Cardiac muscle cell (in vitro differentiated cells and primary cell): ENCODE measurements at regions not wholly inside any gene's neighbourhood (a gene's known extent, or its start where the extent isn't known, plus 50 kb on each side); places are given as distances from the start of the nearest gene placed in this dataset.

Experiments
- DNase-seq, 2 donors: peaks; one replicate each; pipeline versions ENCODE4 v3.0.0 to v3.0.0-alpha.2; 2010 to 2017; ENCODE audit warnings: low read depth in 1 of 2, low spot score in 1 of 2
- H3K27ac ChIP-seq: fragments of 200-600 bp; sonication (generic); 2 replicates; pipeline ENCODE4 v1.5.1; 2016
- H3K27me3 ChIP-seq: fragments of 200-600 bp; sonication (generic); 2 replicates; pipeline ENCODE4 v1.6.0; 2016; ENCODE audit warnings: control low read depth
- H3K36me3 ChIP-seq: fragments of 200-600 bp; sonication (generic); 2 replicates; pipeline ENCODE4 v1.5.1; 2016; ENCODE audit warnings: control low read depth
- H3K4me1 ChIP-seq: fragments of 200-600 bp; sonication (generic); 2 replicates; pipeline ENCODE4 v1.8.1; 2017; ENCODE audit warnings: low read depth, mild to moderate bottlenecking, mixed run types
- H3K4me3 ChIP-seq: fragments of 200-600 bp; sonication (generic); 2 replicates; pipeline ENCODE4 v1.5.1; 2016; ENCODE audit warnings: mild to moderate bottlenecking
- H3K9me3 ChIP-seq: fragments of 200-600 bp; sonication (generic); 2 replicates; pipeline ENCODE4 v1.5.1; 2017; ENCODE audit warnings: low read depth, mild to moderate bottlenecking, control low read depth
- TF ChIP-seq, protein P1 (sequence below): IDR thresholded peaks from 2 replicates; pipeline ENCODE4 v1.5.1; 2012; ENCODE audit warnings: low read depth, mild to moderate bottlenecking, low read length

GRCh38 chr7:85475071-85475470, 288.2 kb upstream of the SEMA3D start:
- no peaks in the 10 kb centered on the region for H3K4me1 ChIP-seq
- H3K36me3 ChIP-seq, result no peaks in the 10 kb centered on the region
- H3K9me3 ChIP-seq, result no peaks in the 10 kb centered on the region
- no peaks in the 10 kb centered on the region for H3K27me3 ChIP-seq
- TF ChIP-seq, protein P1, sequence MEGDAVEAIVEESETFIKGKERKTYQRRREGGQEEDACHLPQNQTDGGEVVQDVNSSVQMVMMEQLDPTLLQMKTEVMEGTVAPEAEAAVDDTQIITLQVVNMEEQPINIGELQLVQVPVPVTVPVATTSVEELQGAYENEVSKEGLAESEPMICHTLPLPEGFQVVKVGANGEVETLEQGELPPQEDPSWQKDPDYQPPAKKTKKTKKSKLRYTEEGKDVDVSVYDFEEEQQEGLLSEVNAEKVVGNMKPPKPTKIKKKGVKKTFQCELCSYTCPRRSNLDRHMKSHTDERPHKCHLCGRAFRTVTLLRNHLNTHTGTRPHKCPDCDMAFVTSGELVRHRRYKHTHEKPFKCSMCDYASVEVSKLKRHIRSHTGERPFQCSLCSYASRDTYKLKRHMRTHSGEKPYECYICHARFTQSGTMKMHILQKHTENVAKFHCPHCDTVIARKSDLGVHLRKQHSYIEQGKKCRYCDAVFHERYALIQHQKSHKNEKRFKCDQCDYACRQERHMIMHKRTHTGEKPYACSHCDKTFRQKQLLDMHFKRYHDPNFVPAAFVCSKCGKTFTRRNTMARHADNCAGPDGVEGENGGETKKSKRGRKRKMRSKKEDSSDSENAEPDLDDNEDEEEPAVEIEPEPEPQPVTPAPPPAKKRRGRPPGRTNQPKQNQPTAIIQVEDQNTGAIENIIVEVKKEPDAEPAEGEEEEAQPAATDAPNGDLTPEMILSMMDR, result no peak
- DNase-seq, result no peak
- H3K27ac ChIP-seq, result no peak overlapping the region
- H3K4me3 ChIP-seq, result no peak overlapping the region

- Histone ChIP-seq H3K4me1 (no peaks in the 10 kb centered on the region), H3K36me3 (no peaks in the 10 kb centered on the region), H3K9me3 (no peaks in the 10 kb centered on the region), H3K4me3 (no peak overlapping the region), H3K27ac (no peak overlapping the region), H3K27me3 (no peaks in the 10 kb centered on the region)
- TF ChIP-seq, protein P1, result no peak
- DNase-seq, result no peak
Measured at GRCh38 chr7:85474234-85474633, 287.4 kb upstream of the SEMA3D start.

- TF ChIP-seq, protein P1, result no peak
- H3K4me3 ChIP-seq, result no peak overlapping the region
- no peaks in the 10 kb centered on the region for H3K36me3 ChIP-seq
- H3K4me1 ChIP-seq, result no peaks in the 10 kb centered on the region
- no peaks in the 10 kb centered on the region for H3K9me3 ChIP-seq
- no peak overlapping the region for H3K27ac ChIP-seq
- no peaks in the 10 kb centered on the region for H3K27me3 ChIP-seq
- peak in 1 of 2 donors; percentile 21 for DNase-seq
Measured at GRCh38 chr7:85471740-85472139, 284.9 kb upstream of the SEMA3D start.

DNA sequence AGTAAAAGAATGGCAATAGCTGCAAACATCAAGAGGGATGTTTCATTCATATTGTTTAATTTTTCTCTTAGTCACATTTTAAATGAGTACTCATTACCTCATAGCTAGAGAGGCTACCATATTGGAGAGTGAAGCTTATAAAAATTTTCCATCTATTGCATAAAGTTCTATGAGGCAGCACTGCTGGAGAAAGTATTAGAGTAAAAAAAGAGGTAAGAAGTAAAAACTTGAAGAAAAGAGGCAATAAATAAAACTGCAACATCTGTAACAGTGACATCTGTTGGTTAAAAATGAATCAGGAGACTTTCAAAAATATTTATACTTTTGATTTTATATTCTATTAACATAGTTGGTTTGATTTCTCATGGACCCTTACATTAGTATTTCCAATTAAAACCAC, 284.5 kb upstream of the SEMA3D start:
- Histone ChIP-seq H3K36me3 (no peaks in the 10 kb centered on the region), H3K9me3 (no peaks in the 10 kb centered on the region), H3K27me3 (no peaks in the 10 kb centered on the region), H3K4me3 (no peak overlapping the region), H3K27ac (no peak overlapping the region), H3K4me1 (no peaks in the 10 kb centered on the region)
- TF ChIP-seq, protein P1, result no peak
- DNase-seq, result no peak

- DNase-seq, result peak in 1 of 2 donors; percentile 34
- H3K4me1 ChIP-seq, result no peaks in the 10 kb centered on the region
- H3K4me3 ChIP-seq, result no peak overlapping the region
- no peaks in the 10 kb centered on the region for H3K27me3 ChIP-seq
- no peaks in the 10 kb centered on the region for H3K9me3 ChIP-seq
- TF ChIP-seq, protein P1, result no peak
- no peak overlapping the region for H3K27ac ChIP-seq
- no peaks in the 10 kb centered on the region for H3K36me3 ChIP-seq
Measured at GRCh38 chr7:85469446-85470010, 282.7 kb upstream of the SEMA3D start.
